B cell (primary cell): ENCODE measurements at regions not wholly inside any gene's neighbourhood (a gene's known extent, or its start where the extent isn't known, plus 50 kb on each side); places are given as distances from the start of the nearest gene placed in this dataset.

Experiments used
- ATAC-seq: fragments of 200-7000 bp; cut with Tn5 transposase; one replicate; pipeline ENCODE4 v1.10.0; 2021; ENCODE audit warnings: low read depth, mild to moderate bottlenecking, moderate number of reproducible peaks, moderate library complexity
- CTCF ChIA-PET: fragments of 350-600 bp; sonication (Branson Sonifier 250); formaldehyde crosslinking; loops from one replicate; lab custom pipeline; 2021; ENCODE audit warnings: antibody characterized with exemption, inconsistent platforms; lab: Charles Lee
- POLR2A ChIA-PET: fragments of 350-600 bp; sonication (Branson Sonifier 250); formaldehyde crosslinking; loops from one replicate; lab custom pipeline; 2021; ENCODE audit warnings: antibody characterized with exemption; lab: Charles Lee
- DNase-seq: peaks from one replicate; pipeline ENCODE4 v3.0.0; 2013
- H2AFZ ChIP-seq: 2 replicates; pipeline ENCODE4 v1.6.1; 2012; ENCODE audit warnings: mild to moderate bottlenecking, low read depth, low read length; ENCODE audit not compliant: insufficient read depth, poor library complexity, severe bottlenecking
- H3K27ac ChIP-seq, 2 donors: 1 replicate in 1 of 2; 2 replicates in 1 of 2; pipeline ENCODE4 v1.5.1; 2012 to 2013; ENCODE audit warnings: low read length in 2 of 2, mild to moderate bottlenecking in 2 of 2, moderate library complexity in 1 of 2
- H3K27me3 ChIP-seq, 4 experiments: fragments of 200-600 bp in 1 of 4; sonication (generic) in 1 of 4; replicated peaks in 1 of 4; 1 replicate in 2 of 4; 2 replicates in 2 of 4; pipeline versions ENCODE4 v1.6.1 to v1.7.0; 2013 to 2016; ENCODE audit warnings: low read length in 3 of 4, mild to moderate bottlenecking in 2 of 4, mixed read lengths in 1 of 4, moderate library complexity in 1 of 4; ENCODE audit not compliant: insufficient read depth in 4 of 4, control insufficient read depth in 3 of 4; ENCODE audit errors: control extremely low read depth in 1 of 4
- H3K36me3 ChIP-seq, 2 experiments: replicated peaks in 1 of 2; 1 replicate in 1 of 2; 2 replicates in 1 of 2; pipeline versions ENCODE4 v1.6.1 to v1.7.1; 2013; ENCODE audit warnings: low read length in 1 of 2; ENCODE audit not compliant: insufficient read depth in 2 of 2, control insufficient read depth in 1 of 2; ENCODE audit errors: control extremely low read depth in 1 of 2, extremely low read depth in 1 of 2
- H3K4me1 ChIP-seq, 2 donors: fragments of 200-600 bp in 1 of 2; sonication (generic) in 1 of 2; 1 replicate in 1 of 2; 2 replicates in 1 of 2; pipeline versions ENCODE4 v1.5.1 to v1.6.1; 2013 to 2017; ENCODE audit warnings: low read length in 2 of 2; ENCODE audit not compliant: control insufficient read depth in 2 of 2, insufficient read depth in 2 of 2
- H3K4me2 ChIP-seq: replicated peaks from 2 replicates; pipeline ENCODE3; 2012; ENCODE audit warnings: mild to moderate bottlenecking, low read depth, low read length; ENCODE audit not compliant: poor library complexity, severe bottlenecking
- H3K4me3 ChIP-seq, 5 experiments: fragments of 200-600 bp in 1 of 5; sonication (generic) in 1 of 5; 1 replicate in 3 of 5; 2 replicates in 2 of 5; pipeline versions ENCODE4 v1.5.1 to v1.7.0; 2011 to 2016; ENCODE audit warnings: low read length in 4 of 5, mild to moderate bottlenecking in 4 of 5, low read depth in 2 of 5, control low read depth in 1 of 5, moderate library complexity in 1 of 5; ENCODE audit not compliant: insufficient read depth in 1 of 5; ENCODE audit errors: control extremely low read depth in 1 of 5, extremely low read depth in 1 of 5
- H3K79me2 ChIP-seq: fragments of 200-600 bp; sonication (generic); one replicate; pipeline ENCODE4 v1.6.0; 2016; ENCODE audit warnings: low read length; ENCODE audit not compliant: control insufficient read depth, insufficient read depth
- H3K9ac ChIP-seq: fragments of 200-600 bp; sonication (generic); 2 replicates; pipeline ENCODE4 v1.6.1; 2017; ENCODE audit warnings: mild to moderate bottlenecking, low read length, moderate library complexity
- H3K9me3 ChIP-seq, 3 donors: one replicate each; pipeline versions ENCODE4 v1.6.1 to v1.7.1; 2013; ENCODE audit warnings: low read length in 2 of 3; ENCODE audit not compliant: control insufficient read depth in 2 of 3, insufficient read depth in 1 of 3; ENCODE audit errors: control extremely low read depth in 1 of 3
- H4K20me1 ChIP-seq: 2 replicates; pipeline ENCODE4 v1.6.0; 2012; ENCODE audit warnings: mild to moderate bottlenecking, low read length; ENCODE audit not compliant: insufficient read depth, control insufficient read depth, poor library complexity, severe bottlenecking
- H3K27ac Mint-ChIP-seq: one replicate; pipeline ENCODE4 v1.8.0; 2021; ENCODE audit warnings: mixed read lengths
- H3K27me3 Mint-ChIP-seq: one replicate; pipeline ENCODE4 v1.8.0; 2021; ENCODE audit warnings: mixed read lengths
- H3K4me1 Mint-ChIP-seq: one replicate; pipeline ENCODE4 v1.8.0; 2021; ENCODE audit warnings: mixed read lengths
- H3K4me3 Mint-ChIP-seq: one replicate; pipeline ENCODE4 v1.8.0; 2021; ENCODE audit warnings: mixed read lengths
- H3K9me3 Mint-ChIP-seq: one replicate; pipeline ENCODE4 v1.8.0; 2022; ENCODE audit warnings: mixed read lengths; ENCODE audit not compliant: insufficient read depth
- CTCF ChIP-seq: fragments of 200-600 bp; IDR thresholded peaks from one replicate; pipeline ENCODE4 v1.8.0; 2022; ENCODE audit warnings: antibody characterized with exemption, mild to moderate bottlenecking
- EZH2 ChIP-seq: IDR thresholded peaks from 2 replicates; pipeline ENCODE4 v1.6.1; 2012; ENCODE audit warnings: borderline replicate concordance, low read depth, mild to moderate bottlenecking, moderate library complexity, low read length; ENCODE audit not compliant: insufficient read depth, poor library complexity, severe bottlenecking
- WGBS: methylation state at CpG from one replicate; pipeline ENCODE4 v1.1.5; 2013; ENCODE audit warnings: missing lambda C conversion rate; ENCODE audit not compliant: insufficient coverage; 5-methylcytosine and 5-hydroxymethylcytosine counted together
- intact Hi-C: fragments of 100-400 bp; cut with micrococcal nuclease; formaldehyde crosslinking; loops from one replicate; pipeline ENCODE4 v1.10.0; 2022

GRCh38 chr10:52583336-52583735, 189.2 kb downstream of the MBL2 start:
- intact Hi-C loops = no loop called here
- Histone ChIP-seq H3K9ac (no peak overlapping the region), H3K9me3 (peaks cover 0 to 9% (median 2%) of the 10 kb centered on the region in 3 donors), H3K4me2 (no peak overlapping the region), H3K27ac (no peak overlapping the region), H4K20me1 (no peaks in the 10 kb centered on the region), H2AFZ (no peak overlapping the region), H3K4me3 (no peak overlapping the region), H3K36me3 (no peaks in the 10 kb centered on the region), H3K79me2 (no peaks in the 10 kb centered on the region), H3K27me3 (no peaks in the 10 kb centered on the region), H3K4me1 (no peaks in the 10 kb centered on the region)
- CTCF ChIA-PET = no interaction called here
- TF ChIP-seq EZH2 (no peak), CTCF (no peak)
- Mint-ChIP-seq H3K4me3 (no peak overlapping the region), H3K27ac (no peak overlapping the region), H3K27me3 (no peaks in the 10 kb centered on the region), H3K4me1 (no peaks in the 10 kb centered on the region), H3K9me3 (peaks cover 4% of the 10 kb centered on the region)
- DNase-seq = no peak
- POLR2A ChIA-PET = no interaction called here
- no peak for ATAC-seq

- no peaks in the 10 kb centered on the region for H3K4me1 Mint-ChIP-seq
- Histone ChIP-seq H3K9ac (no peak overlapping the region), H2AFZ (no peak overlapping the region), H3K27me3 (no peaks in the 10 kb centered on the region), H3K36me3 (no peaks in the 10 kb centered on the region), H3K4me3 (no peak overlapping the region), H3K4me1 (no peaks in the 10 kb centered on the region), H3K4me2 (no peak overlapping the region), H4K20me1 (no peaks in the 10 kb centered on the region), H3K9me3 (peaks cover 0 to 2% (median under 1%) of the 10 kb centered on the region in 3 donors), H3K79me2 (no peaks in the 10 kb centered on the region), H3K27ac (no peak overlapping the region)
- no peak for TF ChIP-seq EZH2
- no peak for TF ChIP-seq CTCF
- intact Hi-C loops = no loop called here
- no peaks in the 10 kb centered on the region for H3K27me3 Mint-ChIP-seq
- ChIA-PET CTCF (no interaction called here), POLR2A (no interaction called here)
- peaks cover 6% of the 10 kb centered on the region for H3K9me3 Mint-ChIP-seq
- no peak overlapping the region for H3K27ac Mint-ChIP-seq
- DNase-seq (no peak), ATAC-seq (no peak)
- H3K4me3 Mint-ChIP-seq = no peak overlapping the region
- 100% methylated on average over 1 of the region's 2 CpGs for WGBS
Observed at GRCh38 chr10:52586710-52587109, 185.9 kb downstream of the MBL2 start.
